DND-41 (cell line): ENCODE measurements at regions not wholly inside any gene's neighbourhood (a gene's known extent, or its start where the extent isn't known, plus 50 kb on each side); places are given as distances from the start of the nearest gene placed in this dataset.

Source experiments
- ATAC-seq: fragments of 200-7000 bp; cut with Tn5 transposase; 3 replicates; pipeline ENCODE4 v1.9.1; 2021; ENCODE audit warnings: low read depth; ENCODE audit not compliant: insufficient read depth
- DNase-seq: peaks from one replicate; pipeline ENCODE4 v3.0.0-alpha.2; 2020
- H2AFZ ChIP-seq: 2 replicates; pipeline ENCODE4 v1.6.0; 2012; ENCODE audit warnings: low read depth, low read length
- H3K27ac ChIP-seq: 2 replicates; pipeline ENCODE4 v1.5.1; 2012; ENCODE audit warnings: low read length, inconsistent platforms
- H3K27me3 ChIP-seq: fragments of 200-600 bp; sonication (generic); 2 replicates; pipeline ENCODE4 v1.6.0; 2012; ENCODE audit warnings: low read length, mild to moderate bottlenecking, inconsistent platforms; ENCODE audit not compliant: insufficient read depth, poor library complexity
- H3K36me3 ChIP-seq: 2 replicates; pipeline ENCODE4 v1.5.1; 2012; ENCODE audit warnings: low read length, inconsistent platforms; ENCODE audit not compliant: insufficient read depth
- H3K4me1 ChIP-seq: 2 replicates; pipeline ENCODE4 v1.5.1; 2012; ENCODE audit warnings: mild to moderate bottlenecking, low read length; ENCODE audit not compliant: insufficient read depth
- H3K4me2 ChIP-seq: 2 replicates; pipeline ENCODE4 v1.6.0; 2012; ENCODE audit warnings: mild to moderate bottlenecking, moderate library complexity, low read length, inconsistent platforms; ENCODE audit not compliant: insufficient read depth
- H3K4me3 ChIP-seq, 2 experiments: fragments of 200-600 bp in 1 of 2; shearing (Covaris generic) in 1 of 2; 2 replicates each; pipeline ENCODE4 v1.5.1; 2012 to 2016; ENCODE audit warnings: inconsistent platforms in 2 of 2, low read length in 2 of 2, mild to moderate bottlenecking in 2 of 2, low read depth in 1 of 2, moderate library complexity in 1 of 2
- H3K79me2 ChIP-seq: 2 replicates; pipeline ENCODE4 v1.6.0; 2012; ENCODE audit warnings: low read length, inconsistent platforms; ENCODE audit not compliant: insufficient read depth
- H3K9ac ChIP-seq: 2 replicates; pipeline ENCODE4 v1.6.0; 2012; ENCODE audit warnings: low read depth, mild to moderate bottlenecking, inconsistent platforms, low read length, moderate library complexity
- H3K9me3 ChIP-seq: 2 replicates; pipeline ENCODE4 v1.5.1; 2012; ENCODE audit warnings: low read length, moderate library complexity, mild to moderate bottlenecking, inconsistent platforms; ENCODE audit not compliant: insufficient read depth, severe bottlenecking
- H4K20me1 ChIP-seq: 2 replicates; pipeline ENCODE4 v1.6.0; 2012; ENCODE audit warnings: low read length; ENCODE audit not compliant: insufficient read depth
- EZH2 ChIP-seq: IDR thresholded peaks from 3 replicates; pipeline ENCODE4 v1.6.1; 2012; ENCODE audit warnings: borderline replicate concordance, low read depth, mild to moderate bottlenecking, moderate library complexity, low read length, inconsistent platforms; ENCODE audit not compliant: severe bottlenecking
- TF ChIP-seq, protein P1 (sequence below): IDR thresholded peaks from 2 replicates; pipeline ENCODE4 v1.5.1; 2012; ENCODE audit warnings: borderline replicate concordance, low read length, moderate library complexity, mild to moderate bottlenecking; ENCODE audit not compliant: poor library complexity, severe bottlenecking; ENCODE audit errors: extremely low read depth

- no peak overlapping the region for H3K9ac ChIP-seq
- no peaks in the 10 kb centered on the region for H3K9me3 ChIP-seq
- H2AFZ ChIP-seq = no peak overlapping the region
- H3K36me3 ChIP-seq = no peaks in the 10 kb centered on the region
- ATAC-seq = no peak
- H3K27me3 ChIP-seq = no peaks in the 10 kb centered on the region
- H3K79me2 ChIP-seq = no peaks in the 10 kb centered on the region
- TF ChIP-seq, protein P1, sequence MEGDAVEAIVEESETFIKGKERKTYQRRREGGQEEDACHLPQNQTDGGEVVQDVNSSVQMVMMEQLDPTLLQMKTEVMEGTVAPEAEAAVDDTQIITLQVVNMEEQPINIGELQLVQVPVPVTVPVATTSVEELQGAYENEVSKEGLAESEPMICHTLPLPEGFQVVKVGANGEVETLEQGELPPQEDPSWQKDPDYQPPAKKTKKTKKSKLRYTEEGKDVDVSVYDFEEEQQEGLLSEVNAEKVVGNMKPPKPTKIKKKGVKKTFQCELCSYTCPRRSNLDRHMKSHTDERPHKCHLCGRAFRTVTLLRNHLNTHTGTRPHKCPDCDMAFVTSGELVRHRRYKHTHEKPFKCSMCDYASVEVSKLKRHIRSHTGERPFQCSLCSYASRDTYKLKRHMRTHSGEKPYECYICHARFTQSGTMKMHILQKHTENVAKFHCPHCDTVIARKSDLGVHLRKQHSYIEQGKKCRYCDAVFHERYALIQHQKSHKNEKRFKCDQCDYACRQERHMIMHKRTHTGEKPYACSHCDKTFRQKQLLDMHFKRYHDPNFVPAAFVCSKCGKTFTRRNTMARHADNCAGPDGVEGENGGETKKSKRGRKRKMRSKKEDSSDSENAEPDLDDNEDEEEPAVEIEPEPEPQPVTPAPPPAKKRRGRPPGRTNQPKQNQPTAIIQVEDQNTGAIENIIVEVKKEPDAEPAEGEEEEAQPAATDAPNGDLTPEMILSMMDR = no peak
- no peak for TF ChIP-seq EZH2
- DNase-seq = no peak
- H4K20me1 ChIP-seq = no peaks in the 10 kb centered on the region
- no peak overlapping the region for H3K4me3 ChIP-seq
- H3K4me1 ChIP-seq = no peaks in the 10 kb centered on the region
- H3K27ac ChIP-seq = no peak overlapping the region
- no peak overlapping the region for H3K4me2 ChIP-seq
These were observed 92.2 kb upstream of the DSEL start for GRCh38 chr18:67608615-67609273.

DNA sequence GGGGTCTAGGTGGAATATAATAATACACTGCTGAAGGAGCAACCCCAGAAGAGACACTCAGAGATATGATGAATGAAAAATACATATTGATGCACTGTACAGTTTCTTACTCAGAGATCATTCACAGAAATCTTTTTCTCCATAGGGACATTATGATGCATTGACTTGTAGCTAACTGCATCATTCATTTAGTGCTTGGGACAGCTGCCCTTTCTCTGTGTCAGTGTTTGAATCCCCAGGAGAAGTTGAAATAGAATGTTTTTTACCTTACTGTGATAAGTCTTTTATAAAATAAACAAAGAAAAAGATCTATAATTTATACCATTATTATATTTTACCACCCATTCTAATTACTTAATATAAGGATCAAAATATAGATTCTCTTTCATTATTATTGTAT is 91.7 kb upstream of the DSEL start:
- Histone ChIP-seq H3K27me3 (no peaks in the 10 kb centered on the region), H3K9me3 (no peaks in the 10 kb centered on the region), H3K4me3 (no peak overlapping the region), H3K36me3 (no peaks in the 10 kb centered on the region), H2AFZ (no peak overlapping the region), H3K27ac (no peak overlapping the region), H3K4me1 (no peaks in the 10 kb centered on the region), H3K79me2 (no peaks in the 10 kb centered on the region), H3K9ac (no peak overlapping the region), H4K20me1 (no peaks in the 10 kb centered on the region), H3K4me2 (no peak overlapping the region)
- TF ChIP-seq, protein P1 = no peak
- TF ChIP-seq EZH2 = no peak
- DNase-seq (no peak), ATAC-seq (no peak)

GRCh38 chr18:67600181-67601180 is 84.0 kb upstream of the DSEL start:
- H3K4me1 ChIP-seq = no peaks in the 10 kb centered on the region
- no peaks in the 10 kb centered on the region for H4K20me1 ChIP-seq
- H3K27ac ChIP-seq = no peak overlapping the region
- H2AFZ ChIP-seq = no peak overlapping the region
- H3K9ac ChIP-seq = no peak overlapping the region
- H3K79me2 ChIP-seq = no peaks in the 10 kb centered on the region
- no peaks in the 10 kb centered on the region for H3K27me3 ChIP-seq
- no peak overlapping the region for H3K4me2 ChIP-seq
- H3K4me3 ChIP-seq = no peak overlapping the region
- TF ChIP-seq, protein P1 = no peak
- TF ChIP-seq EZH2 = no peak
- H3K9me3 ChIP-seq = no peaks in the 10 kb centered on the region
- ATAC-seq (no peak), DNase-seq (no peak)
- H3K36me3 ChIP-seq = no peaks in the 10 kb centered on the region
